ENCODE measurements at regions not wholly inside any gene's neighbourhood (a gene's known extent, or its start where the extent isn't known, plus 50 kb on each side); places are given as distances from the start of the nearest gene placed in this dataset.

DNA sequence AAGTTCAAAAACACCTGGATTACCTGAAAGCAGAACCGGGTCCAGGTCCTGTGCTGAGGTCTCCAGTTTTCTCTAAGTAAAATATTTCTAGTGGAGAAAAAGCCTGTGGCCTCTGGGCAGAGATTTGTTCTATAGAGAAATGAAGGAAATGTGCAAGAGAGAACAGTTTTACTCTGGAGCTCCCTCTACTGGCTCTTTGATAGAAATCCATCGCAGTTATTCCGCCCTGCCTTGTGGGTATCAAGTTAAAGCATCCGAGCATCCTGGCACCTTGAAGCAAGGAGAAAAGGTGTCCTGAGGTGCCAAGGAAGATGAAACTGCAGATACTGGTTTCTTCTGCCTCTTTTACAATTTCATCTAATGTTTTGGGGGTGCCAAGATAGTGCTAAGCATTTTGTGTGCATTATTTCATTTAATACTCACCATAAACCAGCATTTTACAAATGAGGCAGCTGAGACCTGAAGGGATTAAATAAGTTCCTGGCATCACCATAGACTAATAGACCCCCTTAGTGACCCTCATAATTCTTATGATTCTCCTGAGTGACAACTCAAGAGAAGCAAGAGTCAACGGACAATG is 113.1 kb upstream of the HSD17B12 start:
- Histone ChIP-seq H3K4me3 (no peak overlapping the region), H3K4me1 (no peaks in the 10 kb centered on the region), H3K27ac (no peak overlapping the region), H3K9me3 (no peaks in the 10 kb centered on the region), H3K36me3 (no peaks in the 10 kb centered on the region), H3K27me3 (no peaks in the 10 kb centered on the region)
- TF ChIP-seq, protein P1, sequence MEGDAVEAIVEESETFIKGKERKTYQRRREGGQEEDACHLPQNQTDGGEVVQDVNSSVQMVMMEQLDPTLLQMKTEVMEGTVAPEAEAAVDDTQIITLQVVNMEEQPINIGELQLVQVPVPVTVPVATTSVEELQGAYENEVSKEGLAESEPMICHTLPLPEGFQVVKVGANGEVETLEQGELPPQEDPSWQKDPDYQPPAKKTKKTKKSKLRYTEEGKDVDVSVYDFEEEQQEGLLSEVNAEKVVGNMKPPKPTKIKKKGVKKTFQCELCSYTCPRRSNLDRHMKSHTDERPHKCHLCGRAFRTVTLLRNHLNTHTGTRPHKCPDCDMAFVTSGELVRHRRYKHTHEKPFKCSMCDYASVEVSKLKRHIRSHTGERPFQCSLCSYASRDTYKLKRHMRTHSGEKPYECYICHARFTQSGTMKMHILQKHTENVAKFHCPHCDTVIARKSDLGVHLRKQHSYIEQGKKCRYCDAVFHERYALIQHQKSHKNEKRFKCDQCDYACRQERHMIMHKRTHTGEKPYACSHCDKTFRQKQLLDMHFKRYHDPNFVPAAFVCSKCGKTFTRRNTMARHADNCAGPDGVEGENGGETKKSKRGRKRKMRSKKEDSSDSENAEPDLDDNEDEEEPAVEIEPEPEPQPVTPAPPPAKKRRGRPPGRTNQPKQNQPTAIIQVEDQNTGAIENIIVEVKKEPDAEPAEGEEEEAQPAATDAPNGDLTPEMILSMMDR (IDR thresholded peaks at IDR 0.05), result peak; percentile 50 to 78
- no peak for DNase-seq (ENCODE audit: low spot score)

DNA sequence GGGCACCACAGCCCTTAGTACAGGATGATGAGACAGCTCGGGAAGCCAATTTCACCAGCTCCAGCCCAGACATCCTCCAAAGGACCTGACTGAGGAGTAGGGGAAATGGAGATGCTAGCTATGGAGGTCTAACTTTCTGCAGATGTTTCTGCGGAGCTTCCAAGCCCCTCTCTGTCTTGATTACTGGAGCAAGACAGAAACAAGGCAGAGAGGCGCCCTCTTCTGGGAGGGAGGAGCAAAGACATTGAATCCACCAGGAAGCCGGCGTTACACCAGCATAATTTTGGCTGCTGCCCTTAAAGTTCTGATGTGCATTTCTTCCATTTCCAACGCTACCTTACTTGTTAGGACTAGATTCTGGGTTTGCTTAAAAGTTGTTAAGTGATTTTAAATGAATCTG is 107.3 kb upstream of the HSD17B12 start:
- peaks cover 0 to 42% of the 10 kb centered on the region in 2 donors for H3K4me1 ChIP-seq
- TF ChIP-seq, protein P1 (IDR thresholded peaks at IDR 0.05), result peak in 1 of 2 donors; percentile 62
- no peaks in the 10 kb centered on the region for H3K9me3 ChIP-seq
- H3K27me3 ChIP-seq, result peaks cover 4 to 7% of the 10 kb centered on the region in 2 donors
- no peak overlapping the region for H3K27ac ChIP-seq
- H3K36me3 ChIP-seq, result no peaks in the 10 kb centered on the region
- no peak overlapping the region for H3K4me3 ChIP-seq
- no peak for DNase-seq (ENCODE audit: low spot score)

DNA sequence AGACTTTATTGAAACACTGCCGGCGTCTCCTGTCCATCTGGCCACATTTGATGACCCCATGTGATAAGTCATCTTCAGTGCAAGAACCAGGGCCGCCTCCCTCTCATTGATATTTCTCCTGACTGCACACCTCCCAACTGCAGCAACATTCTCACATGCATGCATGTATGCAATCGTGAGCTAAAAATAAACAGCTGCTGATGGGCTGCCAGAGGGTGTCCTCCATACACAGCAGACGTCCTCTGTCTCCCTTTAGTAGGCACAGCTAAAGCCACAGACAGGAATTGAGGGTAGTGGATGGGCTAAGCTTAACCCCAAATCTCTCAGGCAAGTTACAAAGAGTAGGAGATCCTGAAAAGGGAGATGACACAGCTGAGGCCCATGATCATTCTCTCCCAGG is 106.7 kb upstream of the HSD17B12 start:
- TF ChIP-seq, protein P1 (IDR thresholded peaks at IDR 0.05), result no peak
- Histone ChIP-seq H3K27me3 (peaks cover 4 to 7% of the 10 kb centered on the region in 2 donors), H3K4me1 (peaks cover 0 to 49% of the 10 kb centered on the region in 2 donors), H3K4me3 (no peak overlapping the region), H3K9me3 (no peaks in the 10 kb centered on the region), H3K27ac (no peak overlapping the region), H3K36me3 (no peaks in the 10 kb centered on the region)
- no peak for DNase-seq (ENCODE audit: low spot score)

DNA sequence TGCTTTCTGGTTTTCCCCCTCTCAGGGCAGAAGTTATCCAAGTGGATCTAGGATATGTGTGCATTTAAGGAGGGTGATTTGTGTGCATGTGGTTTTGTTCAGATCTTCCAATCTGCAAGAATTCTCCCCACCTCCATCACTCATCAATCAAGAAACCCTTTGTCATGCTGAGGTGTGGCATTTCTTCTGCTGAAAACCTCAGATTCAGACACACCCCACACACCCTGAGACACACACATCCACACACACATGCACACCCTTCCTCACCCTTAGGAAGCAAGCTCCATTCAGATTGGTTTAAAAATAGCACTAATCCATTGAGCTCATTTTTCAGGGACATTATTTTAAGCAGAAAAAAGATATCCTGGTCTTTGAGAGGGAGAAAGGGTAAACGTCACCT is 106.1 kb upstream of the HSD17B12 start:
- Histone ChIP-seq H3K9me3 (no peaks in the 10 kb centered on the region), H3K27me3 (peaks cover 7 to 9% of the 10 kb centered on the region in 2 donors), H3K36me3 (no peaks in the 10 kb centered on the region), H3K4me1 (peaks cover 0 to 54% of the 10 kb centered on the region in 2 donors), H3K4me3 (no peak overlapping the region), H3K27ac (no peak overlapping the region)
- DNase-seq (ENCODE audit: low spot score), result no peak
- TF ChIP-seq, protein P1 (IDR thresholded peaks at IDR 0.05), result no peak

GRCh38 chr11:43574949-43575912 is 105.3 kb upstream of the HSD17B12 start:
- Histone ChIP-seq H3K27me3 (peaks cover 7 to 14% of the 10 kb centered on the region in 2 donors), H3K9me3 (no peaks in the 10 kb centered on the region), H3K4me3 (peak overlapping the region; percentile 29 to 40), H3K36me3 (no peaks in the 10 kb centered on the region), H3K27ac (no peak overlapping the region), H3K4me1 (peaks cover 0 to 62% of the 10 kb centered on the region in 2 donors)
- TF ChIP-seq, protein P1 (IDR thresholded peaks at IDR 0.05), result peak in 1 of 2 donors; percentile 10
- DNase-seq (ENCODE audit: low spot score), result no peak

All from right atrium auricular region (tissue), 2 donors.